HG03354 (cell line): ENCODE measurements at regions not wholly inside any gene's neighbourhood (a gene's known extent, or its start where the extent isn't known, plus 50 kb on each side); places are given as distances from the start of the nearest gene placed in this dataset.

Experiments used
- ATAC-seq: cut with Tn5 transposase; IDR thresholded peaks from one replicate; pipeline ENCODE4 v1.9.1; 2021; ENCODE audit warnings: mild to moderate bottlenecking; ENCODE audit not compliant: unreplicated experiment, poor library complexity, severe bottlenecking

DNA sequence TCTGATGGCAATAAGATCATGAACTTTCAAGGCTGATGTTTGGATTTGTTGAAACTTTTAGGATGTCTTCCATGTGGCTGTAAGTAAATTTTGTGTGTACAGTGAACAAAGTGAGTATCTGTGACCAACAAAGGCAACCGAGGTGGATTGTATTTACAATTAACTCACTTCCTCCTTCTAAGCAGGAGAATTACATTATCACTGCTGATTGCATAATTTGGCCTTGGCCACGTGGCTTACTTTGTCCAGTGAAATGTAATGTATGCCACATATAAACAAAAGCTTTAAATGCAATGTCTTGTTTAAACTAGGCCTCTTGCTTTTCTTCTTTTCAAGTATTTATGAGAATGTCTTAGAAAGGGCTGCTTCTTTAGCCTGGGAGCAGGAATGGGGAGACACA, 66.3 kb upstream of the MAD2L1 start:
- no peak for ATAC-seq

DNA sequence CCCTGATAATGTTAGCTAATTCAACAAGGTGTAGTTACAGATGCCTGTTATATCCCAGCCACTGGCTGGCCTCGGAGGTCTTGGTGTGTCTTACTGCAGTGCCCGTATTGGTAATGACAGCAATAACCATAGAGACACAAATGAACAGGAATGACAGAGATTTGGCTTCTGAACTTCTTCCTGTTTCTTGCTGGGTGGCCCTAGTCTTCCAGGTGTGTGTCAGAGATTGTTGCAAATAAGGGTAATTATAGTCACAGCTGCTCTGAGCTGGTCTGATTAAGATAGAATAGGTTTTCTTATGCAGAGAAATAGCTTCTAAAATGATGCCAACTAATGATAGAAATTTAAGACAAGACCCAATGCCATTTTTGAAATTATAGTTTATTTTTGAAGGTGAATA, 64.1 kb upstream of the MAD2L1 start:
- no peak for ATAC-seq
